RPMI8226 (cell line): ENCODE measurements at regions not wholly inside any gene's neighbourhood (a gene's known extent, or its start where the extent isn't known, plus 50 kb on each side); places are given as distances from the start of the nearest gene placed in this dataset.

Source experiments
- DNase-seq: peaks from one replicate; pipeline ENCODE4 v3.0.0-alpha.2; 2015

DNA sequence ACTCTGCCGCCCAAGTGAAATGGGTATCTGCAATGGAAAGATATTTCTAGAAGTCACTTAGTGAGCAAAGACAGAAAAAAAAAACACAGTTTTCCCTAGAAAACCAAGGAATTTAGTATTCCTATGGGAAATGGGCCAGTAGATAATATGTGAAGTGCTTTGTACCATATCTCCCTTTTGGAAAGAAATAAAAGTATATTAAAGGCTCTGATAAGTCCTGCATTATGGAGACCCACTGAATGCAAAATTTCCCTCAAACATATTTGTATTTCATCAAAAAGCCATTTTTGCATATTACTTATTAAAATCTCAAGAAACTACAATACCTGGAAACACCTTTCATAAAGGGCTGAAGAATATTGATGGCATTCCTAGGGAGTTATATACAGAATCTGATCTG lies 51.6 kb upstream of the DYNLRB2 start:
- DNase-seq: no peak

DNA sequence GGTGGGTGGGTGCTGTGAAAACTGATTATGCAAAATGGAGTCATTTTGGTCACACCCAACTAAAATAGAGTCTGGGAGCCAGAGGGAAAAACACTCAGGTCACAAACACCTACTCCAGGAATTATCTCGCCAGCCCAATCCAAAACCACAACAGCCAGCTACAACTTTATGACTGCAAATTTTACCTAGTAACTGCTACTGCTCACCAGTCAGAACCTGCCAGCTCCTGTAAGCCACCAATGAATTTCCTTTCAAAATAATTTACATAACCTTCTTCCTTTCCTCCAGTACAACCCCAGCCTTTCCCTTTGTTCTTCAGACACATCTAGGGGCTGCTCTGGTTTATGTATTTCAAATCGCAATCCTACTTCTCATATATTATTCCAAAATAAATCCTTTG lies 52.6 kb upstream of the DYNLRB2 start:
- DNase-seq: no peak

DNA sequence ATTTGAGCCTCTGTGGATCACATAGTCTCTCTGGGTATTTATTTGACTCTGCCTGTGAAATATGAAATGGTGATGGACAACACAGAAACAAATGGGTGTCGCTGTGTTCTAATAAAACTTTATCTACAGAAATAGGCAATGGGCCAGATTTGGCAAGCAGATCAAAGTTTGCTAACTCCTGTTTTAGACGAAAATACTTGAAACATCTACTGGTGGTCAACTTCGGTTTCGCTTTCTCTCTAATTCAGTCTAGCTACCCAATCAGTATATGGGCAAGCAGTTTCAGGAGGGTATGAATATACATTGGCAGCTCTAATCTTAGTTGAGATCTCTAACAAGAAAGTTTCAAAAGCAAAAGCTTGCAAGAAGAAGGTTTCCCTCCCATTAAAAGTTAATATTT lies 60.1 kb upstream of the DYNLRB2 start:
- DNase-seq: peak; percentile 4

DNA sequence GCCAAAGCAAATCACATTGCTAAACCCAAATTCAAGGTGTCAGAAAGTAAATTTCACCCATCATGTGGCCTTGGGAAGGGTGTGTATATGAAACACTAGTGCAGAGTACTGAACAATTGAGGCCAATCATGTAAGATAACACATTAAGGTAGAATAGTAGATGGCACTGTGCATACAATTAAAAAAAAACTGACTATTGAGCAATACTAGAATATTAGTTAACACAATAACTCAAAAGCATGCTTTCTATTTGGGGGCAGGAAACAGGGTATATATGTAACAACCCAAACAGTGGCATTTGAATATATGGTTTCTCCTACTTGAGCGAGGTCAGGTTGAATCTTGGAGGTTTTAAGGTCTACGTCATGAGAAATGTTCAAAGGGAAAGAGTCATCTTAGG lies 63.0 kb upstream of the DYNLRB2 start:
- no peak for DNase-seq

DNA sequence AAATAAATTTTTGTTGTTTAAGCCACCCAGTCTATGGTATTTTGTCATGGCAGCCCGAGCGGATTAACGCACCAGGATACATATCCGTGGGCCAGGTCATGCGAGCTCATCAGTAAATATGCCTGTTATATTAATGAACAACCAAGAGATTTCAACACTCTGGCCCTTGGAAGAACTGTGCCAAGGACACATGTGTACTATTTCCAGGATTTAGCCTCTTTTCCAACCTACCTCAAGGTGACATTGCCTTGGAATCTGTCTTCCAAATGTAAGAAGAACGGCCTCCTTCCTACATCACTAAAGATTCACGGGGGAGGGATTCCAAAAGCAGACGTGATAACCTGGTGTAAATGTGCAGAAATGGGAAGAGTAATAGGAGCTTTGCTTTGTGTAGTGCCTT lies 72.8 kb upstream of the DYNLRB2 start:
- DNase-seq: no peak

DNA sequence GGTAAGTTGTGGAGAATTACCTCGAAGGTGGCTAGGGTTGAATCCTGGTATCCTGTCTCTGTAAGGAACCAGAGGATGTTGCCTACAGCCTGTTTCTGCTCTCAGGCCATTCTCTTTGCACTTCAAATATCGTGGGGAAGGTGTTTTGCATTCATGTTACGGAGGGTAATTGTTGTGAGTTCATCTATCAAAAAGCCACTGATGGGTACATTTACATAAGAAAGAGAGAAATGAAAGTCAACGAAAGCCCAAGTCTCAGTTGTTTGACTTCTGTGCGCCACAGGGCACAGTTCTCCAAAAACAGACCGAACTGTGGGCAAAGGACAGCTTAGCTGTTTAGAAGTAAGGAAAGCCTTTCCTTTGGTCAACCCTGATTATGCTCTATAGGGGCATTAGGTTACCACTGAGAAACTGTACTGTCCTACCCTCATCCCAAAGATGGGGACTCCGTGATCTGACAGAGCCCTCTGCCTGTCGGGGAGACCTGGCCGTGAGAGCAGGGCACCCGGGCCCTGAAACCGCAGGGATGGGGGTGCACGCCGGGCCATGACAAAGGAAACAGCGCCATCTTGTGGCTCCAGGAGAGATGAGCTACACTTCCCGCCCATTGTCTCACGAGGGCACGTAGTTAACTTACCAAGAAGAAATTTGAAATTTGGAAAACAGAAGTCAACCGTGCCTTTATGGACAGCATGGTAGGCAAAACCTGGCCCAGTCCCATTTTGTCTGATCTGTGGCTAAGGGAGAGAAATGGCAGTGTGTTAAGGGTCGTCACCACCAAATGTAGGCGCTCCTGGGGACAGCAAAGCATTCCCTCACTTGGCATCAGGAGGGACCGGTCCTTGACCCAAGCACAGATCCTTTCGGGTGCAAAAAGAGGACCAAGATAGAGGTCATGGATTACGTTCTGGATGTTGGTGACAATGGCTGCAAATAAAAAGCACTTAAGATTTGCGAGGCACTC lies 74.5 kb upstream of the DYNLRB2 start:
- DNase-seq: peak; percentile 51

DNA sequence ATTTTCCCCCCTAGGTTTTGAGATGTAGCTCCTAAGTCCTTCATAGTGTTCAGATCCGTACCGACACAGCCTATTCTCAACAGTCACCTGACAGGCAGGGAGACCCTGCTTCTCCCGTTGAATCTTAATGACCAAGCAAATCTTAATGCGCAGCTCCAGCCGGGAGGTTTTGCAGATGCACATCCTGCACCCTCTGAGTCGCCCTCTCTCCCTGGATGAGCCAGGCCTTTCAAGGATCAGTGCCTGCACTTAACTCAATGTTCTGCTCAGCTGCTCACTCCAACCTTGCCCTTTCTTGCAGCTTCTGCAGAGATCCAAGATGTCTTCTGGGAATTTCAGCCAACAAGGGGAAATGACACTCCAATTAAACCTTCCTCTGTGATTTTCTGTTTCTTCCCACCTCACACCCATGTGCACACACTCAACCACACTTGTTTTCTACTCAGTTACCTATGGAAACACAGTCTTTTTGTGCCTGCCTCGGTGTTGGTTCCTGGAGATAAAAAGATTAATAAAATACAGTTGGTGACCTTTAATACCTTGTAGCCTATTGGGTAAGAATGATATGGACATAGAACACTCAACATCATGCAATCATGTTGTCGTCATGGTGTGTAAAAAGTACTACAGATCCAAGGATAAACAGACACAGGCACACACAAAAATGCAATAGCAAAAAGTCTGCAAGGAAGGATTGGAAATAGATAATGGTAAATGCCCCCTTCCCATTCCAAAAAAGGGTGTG lies 76.9 kb upstream of the DYNLRB2 start:
- DNase-seq: no peak

DNA sequence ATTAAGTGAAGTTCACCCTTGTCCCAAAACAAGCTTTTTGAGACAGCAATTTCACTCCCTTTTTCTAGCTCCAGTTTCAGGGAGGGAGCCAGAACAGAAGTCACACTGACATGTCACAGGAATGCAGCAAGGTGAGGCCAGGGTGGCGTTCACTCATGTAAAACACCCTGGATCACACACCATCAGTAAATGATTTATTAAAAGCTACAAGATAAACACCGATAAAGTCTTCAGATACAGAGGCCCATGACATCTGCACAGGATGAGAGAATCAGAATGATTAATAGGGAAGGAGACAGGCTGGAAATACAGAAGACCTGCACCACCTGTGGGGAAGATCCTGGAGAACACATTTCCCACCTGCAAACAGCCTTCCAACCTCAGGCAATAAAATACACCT lies 77.5 kb upstream of the DYNLRB2 start:
- no peak for DNase-seq

DNA sequence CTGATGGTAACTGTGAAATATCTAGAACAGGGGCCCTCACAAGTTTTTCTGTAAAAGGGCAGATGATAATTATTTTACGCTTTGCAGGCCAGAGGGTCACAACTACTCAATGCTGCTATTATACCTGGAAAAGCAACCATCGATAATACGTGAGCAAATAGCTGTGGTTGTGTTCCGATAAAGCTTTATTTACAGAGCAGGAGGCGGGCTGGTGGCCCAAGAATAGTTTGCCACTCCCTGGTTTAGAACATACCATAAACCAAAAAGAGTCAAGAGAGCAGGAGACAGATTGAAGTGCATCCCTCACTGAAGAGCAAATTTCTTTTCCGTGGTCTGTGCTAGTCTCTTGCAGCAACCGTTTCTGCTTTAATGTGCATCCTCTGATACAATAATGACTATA lies 77.9 kb upstream of the DYNLRB2 start:
- no peak for DNase-seq

DNA sequence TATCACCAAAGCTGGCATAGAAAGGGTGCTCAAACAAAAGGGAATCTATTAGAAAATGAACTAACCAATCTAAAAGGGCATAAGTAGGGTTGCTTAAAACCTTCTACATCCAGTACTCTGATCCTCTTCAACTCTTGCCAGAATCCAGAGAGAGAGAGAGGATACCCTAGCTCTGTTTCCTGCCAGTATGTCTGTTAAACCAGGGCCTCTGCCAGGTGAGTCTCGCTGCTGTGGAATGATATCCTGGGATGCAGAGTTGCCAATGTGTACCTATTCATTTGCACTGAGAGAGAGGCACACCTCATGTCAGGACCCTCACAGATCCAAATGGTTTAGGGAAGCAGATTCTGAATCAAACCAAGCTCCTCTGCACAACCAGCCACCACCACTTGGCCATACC lies 79.8 kb upstream of the DYNLRB2 start:
- no peak for DNase-seq

DNA sequence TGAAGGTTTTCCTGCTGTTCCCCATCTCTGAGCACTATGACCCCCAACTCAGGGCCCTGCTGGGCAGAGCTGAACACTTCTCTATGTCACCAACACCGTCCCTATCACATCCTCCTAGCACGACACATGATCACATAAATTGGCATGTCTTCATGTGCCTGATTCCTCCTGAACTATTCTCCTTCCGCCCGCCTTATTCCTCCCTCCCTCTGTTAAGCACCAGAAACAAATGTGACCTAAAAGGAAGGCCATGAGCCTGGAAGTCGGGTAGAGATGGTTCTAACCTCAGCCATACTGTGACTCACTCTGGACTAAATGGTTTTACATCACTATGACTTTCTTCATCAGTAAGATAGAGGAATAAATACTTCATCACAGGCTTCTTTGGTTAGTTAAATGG lies 80.8 kb upstream of the DYNLRB2 start:
- DNase-seq: no peak

DNA sequence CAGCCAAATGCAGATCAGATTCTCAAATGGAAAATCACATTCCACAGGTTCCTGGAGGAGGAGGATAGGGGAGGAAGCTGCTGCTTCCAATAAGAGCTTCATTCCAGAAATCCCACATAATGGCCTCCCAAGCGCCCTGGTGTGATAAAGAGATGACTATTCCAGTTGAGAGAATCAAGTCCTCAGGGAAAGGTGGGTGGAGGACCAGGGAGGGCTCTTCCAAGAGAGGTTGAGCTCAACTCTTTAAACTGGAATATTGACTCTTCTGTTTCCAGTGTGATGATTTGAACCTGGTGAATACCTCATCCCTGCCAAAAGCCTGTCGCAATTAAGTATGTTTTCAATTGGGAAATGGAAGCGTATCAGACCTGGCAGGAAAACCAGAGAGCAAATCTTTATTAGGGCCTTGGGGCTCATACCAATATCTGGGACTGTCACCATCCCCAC lies 81.4 kb upstream of the DYNLRB2 start:
- DNase-seq: no peak

DNA sequence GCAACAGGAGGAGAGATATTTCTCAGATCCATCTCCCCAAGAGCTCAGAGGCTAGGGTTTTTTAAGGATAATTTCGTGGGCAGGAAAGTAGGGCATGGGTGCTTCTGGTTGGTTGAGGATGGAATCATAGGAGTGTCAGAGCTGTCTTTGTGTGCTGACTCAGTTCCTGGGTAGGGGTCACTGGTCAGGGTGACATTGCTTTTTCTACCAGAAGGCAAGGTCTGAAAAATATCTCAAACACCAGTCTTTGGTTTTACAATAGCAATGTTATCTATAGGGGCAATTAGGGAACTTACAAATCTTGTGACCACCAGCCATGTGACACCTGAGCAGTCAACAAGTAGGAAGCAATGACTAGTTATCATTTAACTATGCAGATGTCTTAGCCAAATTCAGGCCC lies 82.9 kb upstream of the DYNLRB2 start:
- no peak for DNase-seq

DNA sequence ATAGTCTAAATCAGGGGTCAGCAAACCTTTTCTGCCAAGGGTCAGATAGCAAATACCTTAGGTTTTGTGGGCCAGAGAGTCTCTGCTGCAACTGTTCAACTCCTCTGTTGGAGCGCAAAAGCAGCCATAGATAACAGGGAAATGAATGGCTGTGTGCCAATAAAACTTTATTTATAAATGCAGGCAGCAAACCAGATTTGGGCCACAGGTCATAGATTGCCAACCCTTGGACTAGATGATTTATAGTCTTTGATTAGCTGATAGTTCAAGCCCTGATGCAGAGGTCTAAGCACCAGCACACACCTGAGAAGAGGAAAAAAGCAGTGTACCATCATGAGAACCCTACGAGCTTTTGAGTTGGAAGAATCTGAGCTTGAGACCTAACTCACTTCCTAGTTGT lies 86.0 kb upstream of the DYNLRB2 start:
- DNase-seq: no peak

DNA sequence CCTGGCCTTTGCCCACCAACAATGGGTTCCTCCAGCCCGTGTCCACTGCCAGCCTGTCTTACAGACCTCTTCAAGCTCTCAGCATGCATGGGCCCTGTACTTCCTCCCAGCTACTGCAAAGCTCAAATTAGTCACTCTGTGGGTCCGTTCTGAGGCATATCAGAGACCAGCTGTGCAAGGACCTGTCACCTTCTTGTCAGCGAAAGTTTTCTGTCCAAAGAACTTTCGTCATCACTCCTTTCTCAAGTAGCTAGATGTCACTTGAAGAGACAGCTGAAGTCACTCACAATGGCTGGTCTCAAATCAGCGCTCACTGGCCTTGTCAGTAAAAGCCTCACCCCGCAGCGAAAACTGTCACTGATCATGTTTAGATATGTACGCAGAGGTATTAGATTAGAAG lies 91.4 kb upstream of the DYNLRB2 start:
- no peak for DNase-seq

DNA sequence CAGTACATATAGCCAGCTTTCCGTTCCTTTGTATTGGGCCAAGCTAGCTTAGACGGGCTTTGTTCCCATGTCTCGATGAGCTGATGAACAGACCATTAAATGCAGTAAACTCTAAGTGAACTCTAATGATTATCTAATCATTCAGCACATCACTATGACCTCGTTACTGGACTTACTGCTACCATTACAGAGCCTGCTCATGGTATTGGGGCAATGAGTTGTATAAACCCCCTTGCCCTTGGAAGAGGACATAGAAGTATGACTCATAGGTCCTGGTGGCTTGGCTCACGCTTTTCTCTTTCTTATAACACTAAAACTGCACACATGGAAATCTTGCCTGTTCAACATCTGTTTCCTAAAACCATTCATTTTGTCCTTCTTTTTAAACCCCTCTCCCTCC lies 93.6 kb upstream of the DYNLRB2 start:
- no peak for DNase-seq

DNA sequence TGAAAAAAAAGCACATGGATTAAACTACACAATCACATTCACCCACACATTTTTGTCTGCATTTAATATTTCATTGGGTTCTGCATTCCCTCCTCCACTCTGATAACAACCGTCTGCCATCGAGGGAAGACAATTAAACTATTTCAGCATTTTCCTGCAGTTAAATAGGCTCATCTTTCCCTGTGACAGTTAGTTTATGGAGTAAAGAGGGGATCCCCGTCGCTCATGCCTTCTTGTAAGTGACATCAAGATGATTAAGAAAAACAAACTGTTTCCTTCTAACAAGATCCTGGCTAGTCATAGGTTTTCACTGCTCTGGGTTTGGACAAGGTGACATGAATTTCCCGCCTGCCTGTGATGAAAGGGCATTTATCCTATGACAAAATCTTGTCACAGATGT lies 98.0 kb upstream of the DYNLRB2 start:
- no peak for DNase-seq

DNA sequence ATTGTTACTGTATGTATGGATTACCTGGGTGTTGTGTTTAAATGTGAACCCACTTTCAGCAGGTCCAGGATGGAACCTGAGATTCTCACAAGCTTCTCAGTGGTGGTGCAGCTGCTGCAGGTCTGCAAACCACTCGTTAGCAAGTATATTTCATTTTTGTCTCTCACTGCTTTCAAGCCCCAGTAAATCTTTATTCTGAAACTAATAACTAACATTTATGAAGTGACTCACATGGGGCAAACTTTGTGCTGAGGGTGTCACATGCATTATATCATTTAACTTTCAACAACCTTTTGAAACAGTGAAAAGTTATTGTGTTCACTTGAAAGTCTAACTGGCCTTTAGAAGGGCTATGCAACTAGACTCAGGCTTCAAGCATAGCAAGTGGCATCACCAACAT lies 98.9 kb upstream of the DYNLRB2 start:
- no peak for DNase-seq

DNA sequence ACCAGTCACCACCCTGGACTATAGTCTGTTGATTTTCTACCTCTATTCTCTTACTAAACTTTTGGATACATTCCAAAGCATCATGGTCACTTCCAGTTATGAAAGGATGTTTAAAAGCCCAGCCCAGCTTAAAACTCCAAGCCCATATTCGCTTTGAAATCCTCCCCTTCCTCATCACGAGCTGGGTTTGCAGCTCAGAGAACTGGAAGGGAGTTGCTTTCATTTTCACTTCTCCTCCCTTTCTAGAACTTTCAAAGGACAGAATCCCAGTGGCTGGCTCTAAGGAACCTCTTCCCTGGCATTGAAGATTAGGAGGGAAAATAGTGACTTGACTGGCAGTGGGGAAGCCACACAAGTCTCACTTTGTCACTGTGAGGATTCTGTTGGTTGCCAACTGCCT lies 100.1 kb upstream of the DYNLRB2 start:
- DNase-seq: no peak

DNA sequence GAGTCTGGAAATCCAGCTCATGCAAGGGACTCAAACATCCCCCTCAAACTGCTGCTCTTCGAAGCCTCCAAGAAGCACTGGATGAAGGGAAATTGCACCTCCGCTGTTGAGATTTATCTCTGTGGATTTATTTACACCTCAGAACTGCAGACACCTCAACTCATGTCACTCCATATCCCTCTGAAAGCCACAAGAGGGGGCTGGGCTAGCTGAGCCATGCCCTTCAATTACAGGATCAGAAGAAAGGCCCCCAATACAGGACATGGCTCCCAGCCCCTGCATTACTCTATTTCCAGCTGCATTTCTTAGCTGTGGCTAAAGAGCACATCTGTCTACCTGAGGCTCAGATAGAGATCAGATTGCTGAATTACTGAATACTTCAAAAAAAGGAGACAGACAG lies 103.1 kb upstream of the DYNLRB2 start:
- no peak for DNase-seq

DNA sequence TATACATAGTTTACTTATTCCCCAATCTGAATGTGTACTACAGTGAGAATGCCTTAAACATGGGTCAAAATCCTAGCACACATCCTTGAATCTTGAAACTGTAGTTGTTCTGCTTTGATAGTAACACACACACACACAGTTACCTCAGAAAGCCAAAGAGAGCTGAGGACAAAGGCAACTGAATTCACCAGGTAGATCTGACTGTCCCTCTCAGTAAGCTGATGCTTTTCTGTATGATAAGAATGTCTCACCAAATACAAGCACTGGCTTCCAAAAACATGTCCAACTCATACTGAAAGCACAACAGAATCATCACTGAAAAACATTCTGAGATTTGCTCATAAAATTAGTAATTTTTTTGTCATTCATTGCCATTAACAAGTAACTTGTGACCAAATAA lies 104.3 kb upstream of the DYNLRB2 start:
- DNase-seq: no peak

DNA sequence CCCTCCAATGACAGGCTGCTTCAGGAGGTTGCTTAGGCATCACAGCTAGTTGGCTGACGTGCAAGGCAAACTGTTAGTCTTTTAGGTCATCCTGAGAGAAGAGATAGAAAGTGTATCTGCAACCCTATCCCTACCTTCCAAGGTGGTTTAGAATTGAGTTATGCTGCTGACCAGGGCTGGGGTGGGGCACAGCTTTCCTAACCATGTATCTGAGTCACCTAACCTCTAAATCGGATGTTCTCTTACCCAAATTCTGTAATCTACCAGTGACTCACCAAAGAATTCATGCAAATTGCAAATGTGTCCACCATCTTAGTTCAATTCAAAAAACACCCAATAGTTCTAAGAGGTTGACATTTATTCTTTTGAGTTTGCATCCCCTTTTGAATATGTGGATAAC lies 107.2 kb upstream of the DYNLRB2 start:
- no peak for DNase-seq

DNA sequence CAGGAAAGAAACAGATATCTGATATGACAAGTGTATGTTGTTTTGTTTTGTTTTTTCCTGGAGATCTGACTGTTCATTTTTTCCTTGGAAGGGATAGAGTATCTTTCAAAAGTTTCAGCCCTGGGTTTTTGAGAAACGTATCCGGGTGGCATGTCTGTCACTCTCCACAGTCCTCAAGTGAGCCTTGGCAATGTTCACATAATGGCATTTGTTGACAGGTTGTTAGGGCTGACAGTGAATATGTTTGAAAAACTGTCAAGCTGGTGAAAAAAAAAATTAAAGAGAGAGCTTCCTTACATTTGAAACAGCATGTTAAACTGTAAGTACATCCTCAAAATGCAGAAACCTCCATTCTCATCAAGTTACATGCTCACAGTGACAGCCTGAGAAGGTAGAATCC lies 113.0 kb upstream of the DYNLRB2 start:
- no peak for DNase-seq
